Heart left ventricle (tissue), 16 donors: ENCODE measurements at regions not wholly inside any gene's neighbourhood (a gene's known extent, or its start where the extent isn't known, plus 50 kb on each side); places are given as distances from the start of the nearest gene placed in this dataset.
A peak's percentile ranks its signal among the peaks of the same experiment; 100 is the strongest.

Experiments
- ATAC-seq, 4 donors: fragments of 200-7000 bp; cut with Tn5 transposase; one replicate each; pipeline ENCODE4 v1.9.1; 2020 to 2022; ENCODE audit warnings: moderate library complexity in 4 of 4, mild to moderate bottlenecking in 3 of 4, moderate number of reproducible peaks in 1 of 4
- DNase-seq, 5 donors: peaks; one replicate each; pipeline ENCODE4 v3.0.0-alpha.2; 2020
- H3K27ac ChIP-seq, 12 donors: fragments of 200-600 bp; sonication (generic) in 4 of 12; one replicate each; pipeline versions ENCODE4 v1.5.0 to v1.8.0; 2016 to 2022; ENCODE audit warnings: mild to moderate bottlenecking in 2 of 12
- H3K27me3 ChIP-seq, 9 donors: fragments of 200-600 bp; sonication (generic) in 2 of 9; one replicate each; pipeline versions ENCODE4 v1.5.1 to v1.8.0; 2016 to 2022; ENCODE audit warnings: mild to moderate bottlenecking in 3 of 9
- H3K36me3 ChIP-seq, 9 donors: fragments of 200-600 bp; sonication (generic) in 2 of 9; one replicate each; pipeline versions ENCODE4 v1.5.0 to v1.8.0; 2018 to 2022; ENCODE audit warnings: mild to moderate bottlenecking in 2 of 9
- H3K4me1 ChIP-seq, 12 donors: fragments of 200-600 bp; sonication (generic) in 4 of 12; one replicate each; pipeline versions ENCODE4 v1.5.0 to v1.8.0; 2016 to 2022; ENCODE audit warnings: mild to moderate bottlenecking in 3 of 12
- H3K4me3 ChIP-seq, 12 donors: fragments of 200-600 bp; sonication (generic) in 4 of 12; one replicate each; pipeline versions ENCODE4 v1.5.0 to v1.8.0; 2017 to 2022; ENCODE audit warnings: mild to moderate bottlenecking in 9 of 12, moderate library complexity in 4 of 12
- H3K9me3 ChIP-seq, 12 donors: fragments of 200-600 bp; sonication (generic) in 4 of 12; one replicate each; pipeline versions ENCODE4 v1.5.0 to v1.8.0; 2016 to 2022; ENCODE audit warnings: mild to moderate bottlenecking in 1 of 12
- CTCF ChIP-seq, 12 donors: fragments of 200-600 bp; sonication (generic) in 4 of 12; IDR thresholded peaks; one replicate each; pipeline versions ENCODE4 v1.5.0 to v1.8.0; 2018 to 2022; ENCODE audit warnings: antibody characterized with exemption in 12 of 12, mild to moderate bottlenecking in 5 of 12
- POLR2A ChIP-seq, 2 donors: fragments of 450-650 bp; IDR thresholded peaks; one replicate each; pipeline ENCODE4 v1.6.1; 2017; ENCODE audit warnings: antibody characterized with exemption in 2 of 2, mild to moderate bottlenecking in 2 of 2, moderate library complexity in 2 of 2
- WGBS, 4 donors: extraction: QIAGEN DNeasy Blood & Tissue Kit in 2 of 4; methylation state at CpG; one replicate each; pipeline versions ENCODE4 v1.1.5 to v1.1.7; 2013 to 2018; 5-methylcytosine and 5-hydroxymethylcytosine counted together
- intact Hi-C, 10 donors: fragments of 100-400 bp; cut with DNase I; formaldehyde crosslinking; loops; one replicate each; pipeline versions ENCODE4 v1.11.1 to v1.14.2; 2022
- donor health status: ischemic (EF 13 %, LVEDD 7.1; RV severe dilation, severe dysfunction).
- donor health status: healthy with polysubstance abuse.
- donor health status: DM: no; HTN: yes; CAD: no.
- donor health status: DM: no; HTN: no; CAD: no.
- donor health status: ischemic (EF 25% LVEDD 6.9; RV normal size, moderate dysfunction).
- donor health status: ischemic (EF 25% LVEDD 5.7; RV mildly dilated, moderate dysfunction).
- donor health status: healthy.
- donor health status: DM: yes; HTN: yes; CAD: no.
- donor health status: ischemic (EF 35%, LVEDD 5.7; RV mildly dilated, moderate dysfunction).
- donor health status: nonischemic (EF 11% LVEDD 7.7; RV severe dilation, severe dysfunction).
- donor health status: DM: yes; HTN: yes; CAD: no.
- donor health status: PGD.
- donor health status: ischemic (EF 29% LVEDD 5.4; RV normal size, mild dysfunction).
- donor health status: nonischemic (EF 23%, LVEDD 6.1; RV moderate dilation, normal function).

DNA sequence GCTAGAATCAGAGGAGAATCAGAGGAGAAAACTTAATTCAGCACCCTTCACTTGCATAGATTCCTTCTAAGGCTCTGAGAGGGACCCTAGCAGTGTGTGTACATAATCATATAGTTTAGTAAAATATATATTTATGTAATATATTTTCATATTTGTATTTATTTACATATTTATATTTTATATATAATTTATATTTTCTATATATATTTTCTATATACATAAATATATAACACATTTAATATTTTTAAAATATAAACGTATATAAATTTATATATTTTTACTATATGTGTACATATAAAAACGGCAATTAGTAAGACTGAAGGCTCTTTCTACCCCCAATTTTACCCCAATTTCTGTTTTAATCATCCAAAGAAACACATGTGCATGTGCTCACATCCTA lies 80.3 kb downstream of the NXPE2 start:
- TF ChIP-seq CTCF (IDR thresholded peaks at IDR 0.05) (no peak), POLR2A (IDR thresholded peaks at IDR 0.05) (no peak)
- intact Hi-C loops, result no loop called here
- Histone ChIP-seq H3K4me1 (no peaks in the 10 kb centered on the region), H3K4me3 (no peak overlapping the region), H3K9me3 (no peaks in the 10 kb centered on the region), H3K27ac (no peak overlapping the region), H3K27me3 (no peaks in the 10 kb centered on the region), H3K36me3 (no peaks in the 10 kb centered on the region)
- WGBS, 4 donors, result 84 to 92% (median 89%) methylated on average over 2 of the region's 2 CpGs
- ATAC-seq (no peak), DNase-seq (no peak)

- TF ChIP-seq CTCF (IDR thresholded peaks at IDR 0.05) (peak; percentile 54 to 81 (median 68)), POLR2A (IDR thresholded peaks at IDR 0.05) (no peak)
- DNase-seq (peak; percentile 41 to 74 (median 59)), ATAC-seq (peak in 3 of 4 donors; percentile 85 to 88 (median 85))
- no peak overlapping the region for H3K4me3 ChIP-seq
- H3K27me3 ChIP-seq, result no peaks in the 10 kb centered on the region
- 5 to 11% (median 6%) methylated on average over 4 of the region's 4 CpGs for WGBS, 4 donors
- intact Hi-C loops, result loop anchor here (2.0 to 10.0 kb wide), 9 partner anchors 414 to 485 kb away; no protein-coding TSS in a partner anchor
- no peaks in the 10 kb centered on the region for H3K9me3 ChIP-seq
- H3K36me3 ChIP-seq, result no peaks in the 10 kb centered on the region
- no peaks in the 10 kb centered on the region for H3K4me1 ChIP-seq
- H3K27ac ChIP-seq, result no peak overlapping the region
Measured at GRCh38 chr11:114762408-114762807, 84.1 kb downstream of the NXPE2 start.

- Histone ChIP-seq H3K4me1 (no peaks in the 10 kb centered on the region), H3K4me3 (no peak overlapping the region)
- no peak for ATAC-seq
Measured at GRCh38 chr11:114764563-114764962, 86.2 kb downstream of the NXPE2 start.

GRCh38 chr11:114771172-114771571 lies 92.8 kb downstream of the NXPE2 start:
- ATAC-seq (no peak), DNase-seq (no peak)
- Histone ChIP-seq H3K27me3 (no peaks in the 10 kb centered on the region), H3K4me3 (no peak overlapping the region), H3K4me1 (peaks cover 0 to 13% (median 6%) of the 10 kb centered on the region in 12 donors), H3K27ac (no peak overlapping the region), H3K36me3 (no peaks in the 10 kb centered on the region), H3K9me3 (no peaks in the 10 kb centered on the region)
- intact Hi-C loops, result loop anchor here in 8 of 10 donors (5.0 to 10.0 kb wide), 7 partner anchors 174 to 1504 kb away; partner anchors contain the start of gene CADM1 (in 1 of the 8)
- 72 to 80% (median 76%) methylated on average over 2 of the region's 2 CpGs for WGBS, 4 donors
- TF ChIP-seq CTCF (IDR thresholded peaks at IDR 0.05) (no peak), POLR2A (IDR thresholded peaks at IDR 0.05) (no peak)

More at GRCh38 chr11:114764563-114764962, 86.2 kb downstream of the NXPE2 start:
- Histone ChIP-seq H3K9me3 (no peaks in the 10 kb centered on the region), H3K36me3 (no peaks in the 10 kb centered on the region), H3K27me3 (no peaks in the 10 kb centered on the region), H3K27ac (no peak overlapping the region)
- TF ChIP-seq POLR2A (IDR thresholded peaks at IDR 0.05) (no peak), CTCF (IDR thresholded peaks at IDR 0.05) (no peak)
- DNase-seq, result no peak
- intact Hi-C loops, result loop anchor here in 9 of 10 donors (2.0 to 10.0 kb wide), 8 partner anchors 417 to 487 kb away; no protein-coding TSS in a partner anchor
- WGBS, 4 donors, result 67 to 82% (median 73%) methylated on average over 2 of the region's 2 CpGs
